ENCODE measurements at regions not wholly inside any gene's neighbourhood (a gene's known extent, or its start where the extent isn't known, plus 50 kb on each side); places are given as distances from the start of the nearest gene placed in this dataset.

- no peak for DNase-seq
- intact Hi-C loops (cut with DNase I): no loop called here
- Histone ChIP-seq H3K9me3 (no peaks in the 10 kb centered on the region), H3K27me3 (no peaks in the 10 kb centered on the region), H3K36me3 (no peaks in the 10 kb centered on the region), H3K4me1 (no peaks in the 10 kb centered on the region), H3K27ac (no peak overlapping the region), H3K4me3 (no peak overlapping the region), H3K9ac (ENCODE audit: low read depth in 2 of 2, low read length in 2 of 2) (no peak overlapping the region)
- no peak for TF ChIP-seq CTCF (IDR thresholded peaks at IDR 0.05)
Observed at GRCh38 chr18:75928706-75929105, 501.2 kb upstream of the SMIM21 start.

GRCh38 chr18:75927791-75928190 lies 500.3 kb upstream of the SMIM21 start:
- Histone ChIP-seq H3K9me3 (no peaks in the 10 kb centered on the region), H3K27me3 (no peaks in the 10 kb centered on the region), H3K27ac (no peak overlapping the region), H3K4me3 (no peak overlapping the region), H3K36me3 (no peaks in the 10 kb centered on the region), H3K4me1 (no peaks in the 10 kb centered on the region), H3K9ac (ENCODE audit: low read depth in 2 of 2, low read length in 2 of 2) (no peak overlapping the region)
- intact Hi-C loops (cut with DNase I): no loop called here
- DNase-seq: no peak
- TF ChIP-seq CTCF (IDR thresholded peaks at IDR 0.05): no peak

DNA sequence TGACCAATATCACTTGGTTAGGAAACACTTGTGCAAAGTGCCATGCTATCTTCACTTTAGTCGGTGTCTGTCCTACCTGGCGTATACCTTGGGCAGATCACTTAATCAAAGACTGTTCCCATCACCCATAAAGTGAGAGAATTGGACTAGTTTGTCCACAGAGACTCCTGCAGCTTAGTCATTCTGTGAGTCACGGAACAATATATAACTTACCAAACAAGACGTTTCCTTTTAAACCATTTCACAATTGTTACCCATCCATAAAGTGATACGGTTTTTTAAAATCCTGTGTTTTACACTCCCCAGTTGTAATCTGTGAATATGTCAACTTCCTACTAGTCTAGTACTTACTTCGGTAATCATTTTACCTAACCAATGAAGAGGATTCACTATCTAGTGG lies 499.3 kb upstream of the SMIM21 start:
- Histone ChIP-seq H3K9me3 (no peaks in the 10 kb centered on the region), H3K27ac (no peak overlapping the region), H3K4me3 (no peak overlapping the region), H3K4me1 (no peaks in the 10 kb centered on the region), H3K9ac (ENCODE audit: low read depth in 2 of 2, low read length in 2 of 2) (no peak overlapping the region), H3K27me3 (no peaks in the 10 kb centered on the region), H3K36me3 (no peaks in the 10 kb centered on the region)
- no peak for DNase-seq
- intact Hi-C loops (cut with DNase I): no loop called here
- TF ChIP-seq CTCF (IDR thresholded peaks at IDR 0.05): no peak

GRCh38 chr18:75923169-75923568 lies 495.7 kb upstream of the SMIM21 start:
- Histone ChIP-seq H3K9ac (ENCODE audit: low read depth in 2 of 2, low read length in 2 of 2) (no peak overlapping the region), H3K27me3 (no peaks in the 10 kb centered on the region), H3K27ac (no peak overlapping the region), H3K4me3 (no peak overlapping the region), H3K4me1 (no peaks in the 10 kb centered on the region), H3K9me3 (no peaks in the 10 kb centered on the region), H3K36me3 (no peaks in the 10 kb centered on the region)
- intact Hi-C loops (cut with DNase I): no loop called here
- DNase-seq: no peak
- TF ChIP-seq CTCF (IDR thresholded peaks at IDR 0.05): no peak

DNA sequence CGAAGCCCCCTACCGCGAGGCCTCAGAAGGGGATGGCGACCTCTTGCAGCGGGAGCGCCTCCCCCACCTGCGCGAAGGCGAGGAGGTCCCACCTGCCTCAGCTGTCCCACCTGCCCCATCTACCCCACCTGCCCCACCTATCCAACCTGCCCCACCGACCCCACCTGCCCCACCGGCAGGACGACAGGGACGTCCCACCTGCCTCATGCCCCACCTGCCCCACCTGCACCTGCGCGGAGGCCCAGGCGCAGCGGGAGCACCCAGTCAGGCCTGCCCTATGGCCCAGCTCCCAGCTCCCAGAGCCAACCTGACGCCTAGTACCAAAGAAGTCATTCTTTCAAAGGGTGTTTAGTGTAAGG lies 489.1 kb upstream of the SMIM21 start:
- no peak for TF ChIP-seq CTCF (IDR thresholded peaks at IDR 0.05)
- intact Hi-C loops (cut with DNase I): no loop called here
- H3K4me1 ChIP-seq: no peaks in the 10 kb centered on the region
- H3K27me3 ChIP-seq: no peaks in the 10 kb centered on the region
- H3K36me3 ChIP-seq: no peaks in the 10 kb centered on the region
- H3K9ac ChIP-seq (ENCODE audit: low read depth in 2 of 2, low read length in 2 of 2): no peak overlapping the region
- DNase-seq: no peak
- no peaks in the 10 kb centered on the region for H3K9me3 ChIP-seq
- no peak overlapping the region for H3K27ac ChIP-seq
- no peak overlapping the region for H3K4me3 ChIP-seq
